ENCODE measurements at regions not wholly inside any gene's neighbourhood (a gene's known extent, or its start where the extent isn't known, plus 50 kb on each side); places are given as distances from the start of the nearest gene placed in this dataset.

DNA sequence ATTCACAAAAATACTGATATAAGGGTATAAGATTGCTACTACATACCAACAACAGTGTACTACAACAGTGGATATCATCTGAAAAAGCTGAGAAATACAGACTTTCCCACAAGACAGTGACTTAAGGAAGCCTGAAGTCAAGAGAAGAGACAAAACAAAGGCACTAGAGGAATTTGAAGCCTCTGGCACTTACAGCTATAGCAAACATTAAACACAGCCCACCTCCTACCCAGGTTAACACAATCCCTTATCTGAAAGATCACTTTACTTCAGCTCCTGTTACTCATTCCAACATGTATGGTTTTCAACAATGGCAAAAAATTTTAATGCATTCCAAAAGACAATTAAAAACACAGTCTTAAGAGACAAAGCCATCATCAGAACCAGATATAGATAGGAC is 388.5 kb downstream of the JRKL start:
- Histone ChIP-seq H3K9me3 (ENCODE audit: low read length) (peaks cover 24% of the 10 kb centered on the region), H3K4me3 (ENCODE audit: low read length) (no peak overlapping the region), H2AFZ (ENCODE audit: low read length) (no peak overlapping the region), H3K27me3 (ENCODE audit: low read length) (no peaks in the 10 kb centered on the region), H3K4me2 (ENCODE audit: low read depth, low read length, poor library complexity, severe bottlenecking) (no peak overlapping the region), H4K20me1 (ENCODE audit: insufficient read depth, low read depth, low read length) (no peaks in the 10 kb centered on the region), H3K4me1 (ENCODE audit: low read length) (no peaks in the 10 kb centered on the region), H3K79me2 (ENCODE audit: low read length) (no peaks in the 10 kb centered on the region), H3K27ac (ENCODE audit: low read length) (no peak overlapping the region), H3K9me2 (replicated peaks; ENCODE audit: insufficient read depth, low read length) (peaks cover 5% of the 10 kb centered on the region; the same call in 1 of the 2 replicates), H3K9ac (ENCODE audit: low read length) (no peak overlapping the region), H3K36me3 (ENCODE audit: insufficient read depth, low read length) (no peaks in the 10 kb centered on the region)
- DNase-seq: no peak

DNA sequence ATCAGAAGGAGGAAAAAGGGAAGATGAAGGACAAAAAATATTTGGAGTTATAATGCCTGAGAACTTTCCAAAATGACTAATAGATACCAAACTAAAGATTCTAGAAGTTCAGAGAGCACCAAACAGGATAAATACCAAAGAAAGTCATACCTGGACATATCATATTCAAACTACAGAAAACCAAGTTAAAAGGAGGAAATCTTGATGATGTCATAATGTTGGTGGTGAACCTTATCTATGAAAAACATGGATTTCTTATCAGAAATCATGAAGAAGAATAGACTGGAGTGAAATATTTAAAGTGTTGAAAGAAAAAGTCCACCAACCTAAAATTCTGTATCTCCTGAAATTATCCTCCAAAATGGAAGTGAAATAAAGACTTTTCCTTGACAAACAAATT is 389.2 kb downstream of the JRKL start:
- no peaks in the 10 kb centered on the region for H3K79me2 ChIP-seq (ENCODE audit: low read length)
- no peaks in the 10 kb centered on the region for H3K4me1 ChIP-seq (ENCODE audit: low read length)
- H3K4me2 ChIP-seq (ENCODE audit: low read depth, low read length, poor library complexity, severe bottlenecking): no peak overlapping the region
- no peak overlapping the region for H3K27ac ChIP-seq (ENCODE audit: low read length)
- peaks cover 5% of the 10 kb centered on the region; the same call in 1 of the 2 replicates for H3K9me2 ChIP-seq (replicated peaks; ENCODE audit: insufficient read depth, low read length)
- H4K20me1 ChIP-seq (ENCODE audit: insufficient read depth, low read depth, low read length): no peaks in the 10 kb centered on the region
- no peak overlapping the region for H2AFZ ChIP-seq (ENCODE audit: low read length)
- no peak overlapping the region for H3K9ac ChIP-seq (ENCODE audit: low read length)
- peaks cover 24% of the 10 kb centered on the region for H3K9me3 ChIP-seq (ENCODE audit: low read length)
- DNase-seq: no peak
- no peaks in the 10 kb centered on the region for H3K27me3 ChIP-seq (ENCODE audit: low read length)
- no peak overlapping the region for H3K4me3 ChIP-seq (ENCODE audit: low read length)
- no peaks in the 10 kb centered on the region for H3K36me3 ChIP-seq (ENCODE audit: insufficient read depth, low read length)

DNA sequence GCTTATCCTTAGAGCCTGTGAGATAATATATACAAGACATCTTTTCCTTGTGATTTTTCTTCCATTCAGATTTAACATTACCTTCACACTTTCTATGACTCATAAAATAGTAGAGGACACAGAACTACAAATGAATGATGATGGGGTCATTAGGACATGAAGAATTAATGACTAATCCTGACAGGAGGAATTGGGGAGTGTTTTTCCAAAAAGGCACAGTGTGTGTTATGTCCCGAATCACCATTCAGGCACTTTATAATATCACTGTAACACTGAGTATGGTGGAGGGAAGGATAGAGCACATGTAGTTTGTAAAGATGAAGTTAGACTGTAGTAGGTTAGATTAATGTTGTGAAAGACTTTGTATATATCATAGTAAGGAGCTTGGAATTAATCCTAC is 391.3 kb downstream of the JRKL start:
- DNase-seq: no peak
- H3K9me3 ChIP-seq (ENCODE audit: low read length): peaks cover 24% of the 10 kb centered on the region
- no peaks in the 10 kb centered on the region for H4K20me1 ChIP-seq (ENCODE audit: insufficient read depth, low read depth, low read length)
- H3K79me2 ChIP-seq (ENCODE audit: low read length): no peaks in the 10 kb centered on the region
- H3K9me2 ChIP-seq (replicated peaks; ENCODE audit: insufficient read depth, low read length): peaks cover 5% of the 10 kb centered on the region; the same call in 1 of the 2 replicates
- H3K27me3 ChIP-seq (ENCODE audit: low read length): no peaks in the 10 kb centered on the region
- no peaks in the 10 kb centered on the region for H3K36me3 ChIP-seq (ENCODE audit: insufficient read depth, low read length)
- H2AFZ ChIP-seq (ENCODE audit: low read length): no peak overlapping the region
- H3K4me3 ChIP-seq (ENCODE audit: low read length): no peak overlapping the region
- H3K9ac ChIP-seq (ENCODE audit: low read length): no peak overlapping the region
- H3K27ac ChIP-seq (ENCODE audit: low read length): no peak overlapping the region
- H3K4me1 ChIP-seq (ENCODE audit: low read length): no peaks in the 10 kb centered on the region
- H3K4me2 ChIP-seq (ENCODE audit: low read depth, low read length, poor library complexity, severe bottlenecking): no peak overlapping the region

DNA sequence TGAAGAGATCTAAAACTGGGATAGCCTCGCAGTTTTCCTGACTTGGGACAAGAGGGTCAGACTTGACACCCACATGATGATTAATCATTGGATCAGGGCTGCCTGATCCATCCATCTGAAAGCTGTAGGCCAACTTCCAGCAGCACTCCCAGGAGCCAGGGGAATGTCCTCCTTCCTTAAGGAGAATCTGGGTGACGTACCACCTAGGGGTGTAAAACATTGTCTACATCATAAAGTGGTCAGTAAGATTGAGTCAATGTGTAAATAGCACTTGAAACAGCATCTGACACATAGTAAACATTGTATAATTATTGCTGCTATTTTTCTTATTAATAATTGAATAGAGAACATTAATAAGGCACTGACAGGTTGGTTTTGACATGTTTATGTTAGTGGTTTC is 392.8 kb downstream of the JRKL start:
- H3K27ac ChIP-seq (ENCODE audit: low read length): no peak overlapping the region
- peaks cover 5% of the 10 kb centered on the region; the same call in 1 of the 2 replicates for H3K9me2 ChIP-seq (replicated peaks; ENCODE audit: insufficient read depth, low read length)
- H3K9ac ChIP-seq (ENCODE audit: low read length): no peak overlapping the region
- H3K79me2 ChIP-seq (ENCODE audit: low read length): no peaks in the 10 kb centered on the region
- DNase-seq: no peak
- H3K36me3 ChIP-seq (ENCODE audit: insufficient read depth, low read length): no peaks in the 10 kb centered on the region
- H3K9me3 ChIP-seq (ENCODE audit: low read length): peaks cover 24% of the 10 kb centered on the region
- H3K4me3 ChIP-seq (ENCODE audit: low read length): no peak overlapping the region
- no peaks in the 10 kb centered on the region for H4K20me1 ChIP-seq (ENCODE audit: insufficient read depth, low read depth, low read length)
- H3K4me2 ChIP-seq (ENCODE audit: low read depth, low read length, poor library complexity, severe bottlenecking): no peak overlapping the region
- H3K4me1 ChIP-seq (ENCODE audit: low read length): no peaks in the 10 kb centered on the region
- no peak overlapping the region for H2AFZ ChIP-seq (ENCODE audit: low read length)
- no peaks in the 10 kb centered on the region for H3K27me3 ChIP-seq (ENCODE audit: low read length)

DNA sequence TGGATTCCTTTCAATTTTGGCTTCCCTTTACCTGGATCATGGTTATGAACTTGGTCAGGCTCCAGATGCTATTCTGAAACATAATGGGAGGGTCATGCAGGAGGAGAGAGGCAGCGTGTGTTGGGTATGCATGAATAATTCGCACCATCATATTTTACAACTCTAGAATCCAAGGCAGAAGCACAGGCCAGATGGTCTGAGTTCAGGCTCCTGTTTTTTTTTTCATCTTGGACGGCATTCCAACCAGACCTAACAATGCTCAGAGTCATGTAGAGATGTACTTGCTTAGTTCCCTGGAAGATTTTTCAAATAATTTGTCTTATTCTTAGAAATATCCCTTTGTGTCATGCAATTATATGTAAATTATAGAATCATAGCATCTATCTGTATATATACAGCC is 393.5 kb downstream of the JRKL start:
- no peak overlapping the region for H3K9ac ChIP-seq (ENCODE audit: low read length)
- no peaks in the 10 kb centered on the region for H3K27me3 ChIP-seq (ENCODE audit: low read length)
- H3K9me2 ChIP-seq (replicated peaks; ENCODE audit: insufficient read depth, low read length): peaks cover 5% of the 10 kb centered on the region; the same call in 1 of the 2 replicates
- no peak overlapping the region for H2AFZ ChIP-seq (ENCODE audit: low read length)
- H3K4me1 ChIP-seq (ENCODE audit: low read length): no peaks in the 10 kb centered on the region
- H3K79me2 ChIP-seq (ENCODE audit: low read length): no peaks in the 10 kb centered on the region
- H3K36me3 ChIP-seq (ENCODE audit: insufficient read depth, low read length): no peaks in the 10 kb centered on the region
- H3K9me3 ChIP-seq (ENCODE audit: low read length): peaks cover 18% of the 10 kb centered on the region
- H4K20me1 ChIP-seq (ENCODE audit: insufficient read depth, low read depth, low read length): no peaks in the 10 kb centered on the region
- DNase-seq: no peak
- no peak overlapping the region for H3K4me3 ChIP-seq (ENCODE audit: low read length)
- no peak overlapping the region for H3K27ac ChIP-seq (ENCODE audit: low read length)
- H3K4me2 ChIP-seq (ENCODE audit: low read depth, low read length, poor library complexity, severe bottlenecking): no peak overlapping the region

DNA sequence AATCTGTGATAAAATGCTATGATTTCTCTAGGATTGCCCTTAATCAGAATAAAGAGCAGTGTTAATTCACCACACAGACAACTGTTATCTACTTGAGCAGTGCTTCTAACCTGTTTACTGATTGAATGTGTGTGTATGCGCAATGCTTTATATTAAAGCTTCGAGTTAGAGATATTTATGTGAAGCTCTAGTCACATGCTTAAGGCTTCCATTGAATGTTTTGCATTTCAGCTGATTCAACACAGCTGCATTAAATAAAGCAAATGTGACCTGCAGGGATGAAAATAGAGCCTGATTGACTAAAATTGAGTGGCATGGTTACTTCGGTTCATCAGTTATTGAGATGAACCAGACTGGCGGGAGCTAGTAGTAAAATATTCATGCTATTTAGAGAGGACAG is 395.3 kb downstream of the JRKL start:
- H3K4me2 ChIP-seq (ENCODE audit: low read depth, low read length, poor library complexity, severe bottlenecking): no peak overlapping the region
- H3K36me3 ChIP-seq (ENCODE audit: insufficient read depth, low read length): no peaks in the 10 kb centered on the region
- H2AFZ ChIP-seq (ENCODE audit: low read length): no peak overlapping the region
- DNase-seq: no peak
- H3K4me3 ChIP-seq (ENCODE audit: low read length): no peak overlapping the region
- H3K79me2 ChIP-seq (ENCODE audit: low read length): no peaks in the 10 kb centered on the region
- peaks cover 6% of the 10 kb centered on the region; the same call in 1 of the 2 replicates for H3K9me3 ChIP-seq (ENCODE audit: low read length)
- no peak overlapping the region for H3K27ac ChIP-seq (ENCODE audit: low read length)
- H3K27me3 ChIP-seq (ENCODE audit: low read length): no peaks in the 10 kb centered on the region
- H4K20me1 ChIP-seq (ENCODE audit: insufficient read depth, low read depth, low read length): no peaks in the 10 kb centered on the region
- no peak overlapping the region for H3K9ac ChIP-seq (ENCODE audit: low read length)
- H3K4me1 ChIP-seq (ENCODE audit: low read length): no peaks in the 10 kb centered on the region
- H3K9me2 ChIP-seq (replicated peaks; ENCODE audit: insufficient read depth, low read length): peaks cover 5% of the 10 kb centered on the region; the same call in 1 of the 2 replicates

DNA sequence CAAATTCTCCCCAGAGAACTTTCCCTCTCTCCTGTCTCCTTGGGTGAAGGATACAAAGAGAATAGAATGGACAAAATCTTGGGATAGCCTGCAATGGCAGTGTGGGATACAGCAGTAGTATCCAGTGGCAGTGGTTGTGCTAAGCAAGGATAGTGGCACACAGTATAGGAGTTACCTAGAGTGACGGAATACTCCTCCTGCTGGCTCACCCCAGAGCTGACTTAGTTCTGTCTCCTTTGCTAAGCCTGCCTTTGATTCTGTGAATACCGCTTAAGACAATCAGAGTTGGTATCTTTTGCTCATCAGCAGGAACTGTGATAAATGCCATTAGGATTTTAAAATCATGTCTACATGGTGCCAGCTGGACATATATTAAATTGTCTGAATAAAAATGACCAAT is 404.3 kb downstream of the JRKL start:
- no peaks in the 10 kb centered on the region for H4K20me1 ChIP-seq (ENCODE audit: insufficient read depth, low read depth, low read length)
- no peak overlapping the region for H3K4me2 ChIP-seq (ENCODE audit: low read depth, low read length, poor library complexity, severe bottlenecking)
- H3K27me3 ChIP-seq (ENCODE audit: low read length): no peaks in the 10 kb centered on the region
- no peak overlapping the region for H3K9ac ChIP-seq (ENCODE audit: low read length)
- no peak overlapping the region for H2AFZ ChIP-seq (ENCODE audit: low read length)
- H3K9me2 ChIP-seq (replicated peaks; ENCODE audit: insufficient read depth, low read length): no peaks in the 10 kb centered on the region
- H3K4me3 ChIP-seq (ENCODE audit: low read length): no peak overlapping the region
- no peak for DNase-seq
- H3K79me2 ChIP-seq (ENCODE audit: low read length): no peaks in the 10 kb centered on the region
- no peaks in the 10 kb centered on the region for H3K4me1 ChIP-seq (ENCODE audit: low read length)
- H3K27ac ChIP-seq (ENCODE audit: low read length): no peak overlapping the region
- H3K9me3 ChIP-seq (ENCODE audit: low read length): peaks cover 43% of the 10 kb centered on the region
- H3K36me3 ChIP-seq (ENCODE audit: insufficient read depth, low read length): no peaks in the 10 kb centered on the region

DNA sequence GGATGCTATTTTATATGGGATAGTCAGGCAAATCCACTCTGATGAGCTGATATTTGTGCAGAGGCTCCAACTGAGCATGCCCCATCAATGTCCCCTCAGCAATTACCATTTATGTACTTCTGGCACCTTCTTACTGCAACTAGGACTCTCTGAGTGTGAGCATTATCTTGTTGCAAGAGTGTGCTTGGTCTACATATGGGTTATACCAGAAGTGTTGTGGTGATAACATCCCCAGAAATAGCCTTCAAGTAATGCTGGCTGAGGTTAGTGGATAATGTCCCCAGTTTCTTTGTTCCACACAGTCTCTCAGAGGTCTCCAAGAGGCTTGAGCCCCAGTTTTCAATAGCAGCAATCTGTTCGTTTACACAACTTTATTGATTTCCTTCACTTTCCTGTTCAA is 408.6 kb downstream of the JRKL start:
- Histone ChIP-seq H2AFZ (ENCODE audit: low read length) (no peak overlapping the region), H4K20me1 (ENCODE audit: insufficient read depth, low read depth, low read length) (no peaks in the 10 kb centered on the region), H3K9me3 (ENCODE audit: low read length) (peaks cover 69% of the 10 kb centered on the region), H3K9ac (ENCODE audit: low read length) (no peak overlapping the region), H3K9me2 (replicated peaks; ENCODE audit: insufficient read depth, low read length) (no peaks in the 10 kb centered on the region), H3K27ac (ENCODE audit: low read length) (no peak overlapping the region), H3K36me3 (ENCODE audit: insufficient read depth, low read length) (no peaks in the 10 kb centered on the region), H3K4me1 (ENCODE audit: low read length) (no peaks in the 10 kb centered on the region), H3K4me2 (ENCODE audit: low read depth, low read length, poor library complexity, severe bottlenecking) (no peak overlapping the region), H3K27me3 (ENCODE audit: low read length) (no peaks in the 10 kb centered on the region), H3K79me2 (ENCODE audit: low read length) (no peaks in the 10 kb centered on the region), H3K4me3 (ENCODE audit: low read length) (no peak overlapping the region)
- DNase-seq: no peak

DNA sequence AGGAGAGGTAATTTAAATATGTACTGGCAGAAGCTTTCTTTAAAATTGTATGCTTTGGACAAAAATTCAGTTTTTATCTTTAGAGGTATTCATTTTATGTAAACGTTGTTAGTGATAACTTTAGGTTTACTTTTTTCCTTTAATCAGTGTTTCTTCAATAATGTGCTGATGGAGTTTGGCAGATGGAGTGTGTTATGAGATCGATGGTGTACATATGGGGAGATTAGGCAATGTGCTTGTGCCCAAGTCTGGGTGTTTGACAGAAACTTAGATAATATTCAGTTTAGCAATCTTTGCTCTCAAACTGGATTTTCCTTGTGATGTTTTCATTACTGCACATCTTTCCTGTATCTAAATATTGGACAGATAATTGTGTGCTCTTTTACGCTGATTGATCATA is 425.4 kb downstream of the JRKL start:
- DNase-seq: no peak
- peaks cover 55% of the 10 kb centered on the region for H3K9me3 ChIP-seq (ENCODE audit: low read length)
- no peak overlapping the region for H2AFZ ChIP-seq (ENCODE audit: low read length)
- no peaks in the 10 kb centered on the region for H3K4me1 ChIP-seq (ENCODE audit: low read length)
- H3K27me3 ChIP-seq (ENCODE audit: low read length): no peaks in the 10 kb centered on the region
- H3K9ac ChIP-seq (ENCODE audit: low read length): no peak overlapping the region
- H3K36me3 ChIP-seq (ENCODE audit: insufficient read depth, low read length): no peaks in the 10 kb centered on the region
- H3K79me2 ChIP-seq (ENCODE audit: low read length): no peaks in the 10 kb centered on the region
- no peak overlapping the region for H3K27ac ChIP-seq (ENCODE audit: low read length)
- no peak overlapping the region for H3K4me2 ChIP-seq (ENCODE audit: low read depth, low read length, poor library complexity, severe bottlenecking)
- no peak overlapping the region for H3K4me3 ChIP-seq (ENCODE audit: low read length)
- no peaks in the 10 kb centered on the region for H3K9me2 ChIP-seq (replicated peaks; ENCODE audit: insufficient read depth, low read length)
- no peaks in the 10 kb centered on the region for H4K20me1 ChIP-seq (ENCODE audit: insufficient read depth, low read depth, low read length)
